ENCODE measurements at regions not wholly inside any gene's neighbourhood (a gene's known extent, or its start where the extent isn't known, plus 50 kb on each side); places are given as distances from the start of the nearest gene placed in this dataset.

GRCh38 chr1:222066539-222066938, 324.6 kb upstream of the DUSP10 start:
- no peak for TF ChIP-seq CTCF (IDR thresholded peaks at IDR 0.05; ENCODE audit: low read depth, low read length, poor library complexity, severe bottlenecking)
- TF ChIP-seq EZH2phosphoT487 (IDR thresholded peaks at IDR 0.05; ENCODE audit: borderline replicate concordance, low read length): no peak
